ENCODE measurements at regions not wholly inside any gene's neighbourhood (a gene's known extent, or its start where the extent isn't known, plus 50 kb on each side); places are given as distances from the start of the nearest gene placed in this dataset.
"Not testable (repeated sequence)": the region's sequence is repeated elsewhere in the genome, so short reads cannot be mapped to it uniquely, and the experiment has no call there.

DNA sequence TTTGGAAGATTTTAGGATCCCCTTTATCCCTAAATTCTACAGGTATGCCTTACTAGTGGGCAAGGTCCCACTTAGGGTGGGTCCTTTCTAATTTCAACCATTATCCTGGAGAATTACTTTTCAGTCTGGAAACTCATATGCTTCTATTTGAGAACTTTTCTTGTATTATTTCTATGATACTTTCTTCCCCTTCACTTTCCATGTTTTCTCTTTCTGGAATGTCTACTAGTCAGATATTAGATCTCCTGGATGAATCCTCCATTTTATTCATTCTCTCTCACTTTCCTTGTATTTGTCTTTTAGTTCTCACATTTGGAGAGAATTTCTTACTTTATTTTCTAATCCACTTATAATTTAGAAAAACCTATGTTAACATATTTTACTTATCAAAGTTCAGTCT lies 83.9 kb upstream of the SIPA1L2 start:
- no peak for DNase-seq (ENCODE audit: low read depth)

DNA sequence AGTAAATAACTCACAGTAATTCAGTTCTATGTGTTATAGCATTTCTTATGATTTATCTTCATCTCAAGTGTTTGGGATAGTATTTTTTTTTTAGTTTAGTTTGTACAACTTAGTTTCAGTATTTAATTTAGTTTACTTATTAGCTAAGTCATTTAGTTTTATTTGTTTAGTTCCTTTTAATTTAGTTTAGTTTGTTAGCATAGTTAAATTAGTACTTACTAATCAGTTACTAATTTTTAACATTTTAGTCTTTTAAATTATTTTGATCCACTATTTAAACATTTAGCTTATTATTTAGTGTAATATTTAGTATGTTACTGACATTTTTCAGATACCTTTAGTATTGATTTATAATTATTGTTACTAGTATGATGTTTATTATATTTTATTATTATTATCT lies 85.2 kb upstream of the SIPA1L2 start:
- DNase-seq (ENCODE audit: low read depth) = no peak

DNA sequence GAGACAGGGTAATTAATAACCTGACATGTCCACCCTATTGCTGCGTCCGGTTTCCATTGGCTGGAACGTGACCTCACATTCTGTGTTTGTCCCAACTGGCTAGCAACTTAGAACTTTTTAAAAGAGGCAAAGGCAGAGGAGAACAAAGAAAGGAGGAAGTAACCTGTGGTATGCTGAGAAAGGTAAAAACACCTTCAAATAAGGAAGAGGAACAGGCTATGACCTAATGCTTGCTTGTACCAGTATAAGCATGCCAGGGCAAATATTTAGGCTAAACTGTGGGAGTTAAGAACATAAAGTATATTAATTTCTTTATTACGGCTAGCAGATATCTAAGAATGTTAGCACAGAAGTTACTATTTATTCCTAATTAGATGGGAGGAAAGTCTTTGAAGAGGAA lies 87.3 kb upstream of the MAP10 start:
- DNase-seq (ENCODE audit: low read depth) = not testable (repeated sequence)

DNA sequence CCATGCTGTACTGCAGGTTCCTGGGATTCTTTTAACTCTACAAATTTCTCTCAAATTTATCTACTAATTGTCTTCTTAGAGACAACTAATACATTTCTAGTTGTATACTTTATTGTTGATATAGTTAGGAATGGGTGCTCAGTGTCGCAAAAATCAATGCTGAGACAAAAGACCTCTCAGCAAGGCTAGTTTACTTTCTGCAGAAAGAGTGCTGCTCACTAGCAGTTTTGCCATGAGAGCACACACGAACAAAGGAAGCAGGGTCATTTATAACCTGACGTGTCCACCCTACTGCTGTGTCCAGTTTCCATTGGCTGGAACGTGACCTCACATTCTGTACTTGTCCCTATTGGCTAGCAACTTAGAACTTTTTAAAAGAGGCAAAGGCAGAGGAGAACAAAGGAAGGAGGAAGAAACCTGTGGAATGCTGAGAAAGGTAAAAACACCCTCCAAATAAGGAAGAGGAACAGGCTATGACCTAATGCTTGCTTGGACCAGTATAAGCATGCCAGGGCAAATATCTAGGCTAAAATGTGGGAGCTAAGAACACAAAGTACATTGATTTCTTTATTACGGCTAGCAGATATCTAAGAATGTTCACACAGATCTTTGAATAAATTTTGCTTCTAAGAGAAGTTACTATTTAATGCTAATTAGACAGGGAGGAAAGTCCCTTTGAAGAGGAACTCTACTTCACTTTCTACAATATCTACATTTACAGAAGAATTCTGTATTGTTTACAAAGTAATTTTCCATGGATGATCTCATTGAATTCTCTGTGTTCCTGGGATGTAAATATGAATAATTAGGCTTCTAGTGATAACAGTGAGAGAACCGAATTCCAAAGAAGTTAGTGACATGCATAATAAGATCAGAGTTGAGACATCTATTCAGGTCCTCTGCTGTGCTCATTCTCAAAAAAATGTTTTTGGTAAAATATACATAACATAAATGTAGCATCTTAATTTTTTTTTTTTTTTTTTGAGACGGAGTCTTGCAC lies 86.0 kb upstream of the MAP10 start:
- DNase-seq (ENCODE audit: low read depth) = no peak

DNA sequence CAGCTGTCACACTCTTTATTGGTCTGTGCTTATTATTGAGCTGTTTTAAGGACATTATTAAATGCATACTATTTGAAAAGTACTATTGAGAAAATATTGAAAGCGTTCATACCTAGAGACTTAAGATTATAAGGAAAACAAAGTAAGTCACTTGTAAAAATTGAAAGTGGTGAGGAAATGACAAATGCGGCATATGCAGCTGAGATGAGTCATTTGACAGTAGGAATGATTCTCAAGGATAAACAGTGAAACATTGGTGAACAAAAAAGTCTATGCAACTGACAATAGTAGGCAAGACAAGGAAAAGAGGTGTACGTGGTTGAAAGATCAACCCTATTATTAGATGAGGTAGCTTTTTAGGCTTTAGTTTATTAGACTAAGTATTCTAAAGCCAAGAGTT lies 82.6 kb upstream of the MAP10 start:
- DNase-seq (ENCODE audit: low read depth) = no peak

DNA sequence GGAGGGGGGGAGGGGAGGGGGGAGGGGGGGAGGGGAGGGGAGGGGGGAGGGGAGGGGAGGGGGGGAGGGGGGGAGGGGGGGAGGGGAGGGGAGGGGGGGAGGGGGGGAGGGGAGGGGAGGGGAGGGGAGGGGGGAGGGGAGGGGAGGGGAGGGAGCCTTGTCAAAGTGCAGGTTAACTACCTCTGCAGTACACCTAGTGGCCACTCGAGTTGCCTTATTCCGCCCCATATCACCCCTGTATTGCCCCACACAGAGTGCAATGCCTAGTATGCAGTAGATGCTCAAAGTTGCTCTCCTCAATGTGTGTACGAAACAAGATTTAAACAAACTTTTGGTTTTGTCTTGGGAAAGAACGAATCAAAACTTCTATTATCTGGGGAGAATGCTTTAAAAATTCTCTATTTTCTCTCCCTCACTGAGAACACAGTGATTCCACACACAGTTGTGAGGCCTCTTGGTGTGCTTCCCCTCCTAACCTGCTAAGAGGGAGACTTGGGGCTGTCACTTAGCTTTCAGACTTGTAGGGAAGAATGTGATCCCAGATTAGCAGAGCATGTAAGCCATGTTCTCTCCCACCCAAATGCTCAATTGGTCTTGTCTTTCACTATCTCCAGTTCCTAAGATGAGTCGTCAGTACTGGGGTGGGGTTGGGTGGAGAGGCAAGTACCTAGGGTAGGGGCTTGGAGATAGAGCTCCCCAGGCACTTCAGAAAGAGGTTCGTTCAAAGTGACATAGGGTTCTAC lies 79.7 kb upstream of the MAP10 start:
- no peak for DNase-seq (ENCODE audit: low read depth)

DNA sequence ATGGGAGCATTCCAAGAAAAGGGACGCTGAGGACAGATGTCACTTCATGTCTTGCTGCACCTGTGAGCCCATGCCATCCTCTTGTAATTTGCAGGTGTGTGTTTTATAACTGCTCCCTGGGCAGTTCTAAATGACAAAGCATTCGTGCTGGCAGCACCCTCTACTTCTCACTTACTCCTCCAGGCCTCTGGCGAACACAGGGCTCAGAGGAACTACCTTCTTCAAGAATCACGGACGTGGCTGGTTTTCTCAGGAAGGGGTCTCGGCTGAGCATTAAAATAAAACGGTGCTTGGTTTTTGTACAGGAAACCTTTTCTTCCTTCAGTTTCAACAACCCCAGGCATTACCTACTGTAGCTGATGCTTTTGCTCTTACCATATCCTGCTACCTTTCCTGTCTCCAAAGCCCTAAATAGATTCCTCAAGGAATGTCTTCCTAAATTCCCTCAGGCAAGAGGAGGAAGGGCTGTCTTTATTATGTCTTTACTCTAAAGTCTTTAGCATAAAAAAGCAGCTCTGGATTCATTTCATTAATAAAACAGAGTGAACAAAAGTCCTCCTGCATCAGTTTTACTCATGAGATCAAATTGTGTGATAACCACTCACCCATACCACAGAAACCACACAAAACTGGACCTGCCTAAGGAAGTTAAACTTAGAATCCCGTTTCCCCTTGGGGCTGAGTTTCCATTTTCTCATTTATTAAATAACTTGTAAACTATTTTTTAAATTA lies 79.0 kb upstream of the MAP10 start:
- DNase-seq (ENCODE audit: low read depth) = peak; percentile 56

DNA sequence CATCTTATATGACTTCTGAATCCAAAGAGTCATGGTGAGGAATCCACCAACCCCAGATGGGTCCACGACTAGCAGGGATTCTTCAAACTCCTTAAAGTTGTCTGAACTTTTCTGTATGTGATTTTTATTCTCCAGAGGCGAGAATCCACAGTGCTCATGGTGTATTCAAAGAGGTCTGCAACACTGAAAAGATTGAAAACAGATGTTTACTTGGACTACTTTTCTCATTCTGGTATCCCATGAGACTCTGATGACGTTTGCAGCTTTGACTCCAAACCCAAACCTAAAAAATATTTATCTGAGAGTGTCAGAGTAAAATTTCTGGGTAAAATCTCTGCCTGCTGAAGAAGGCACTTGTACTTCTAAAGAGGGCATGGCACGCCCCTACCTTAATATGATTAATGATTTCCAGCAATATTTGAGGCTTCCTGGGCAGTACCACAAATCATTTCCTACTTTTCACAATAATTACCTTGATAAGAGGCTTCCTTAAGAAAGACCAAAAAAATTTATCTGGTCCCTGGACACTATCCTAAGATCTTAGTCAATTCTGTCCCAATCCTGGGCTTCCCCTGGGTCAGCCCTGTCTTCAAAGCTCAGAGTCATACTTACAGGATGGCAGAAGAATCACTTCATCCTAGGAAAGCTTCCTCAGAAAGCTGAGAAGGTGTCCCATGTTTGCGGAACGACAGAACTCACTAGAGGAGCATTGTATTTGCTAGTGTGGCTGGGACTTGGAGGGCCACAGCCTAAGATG lies 76.5 kb upstream of the MAP10 start:
- DNase-seq (ENCODE audit: low read depth) = no peak

DNA sequence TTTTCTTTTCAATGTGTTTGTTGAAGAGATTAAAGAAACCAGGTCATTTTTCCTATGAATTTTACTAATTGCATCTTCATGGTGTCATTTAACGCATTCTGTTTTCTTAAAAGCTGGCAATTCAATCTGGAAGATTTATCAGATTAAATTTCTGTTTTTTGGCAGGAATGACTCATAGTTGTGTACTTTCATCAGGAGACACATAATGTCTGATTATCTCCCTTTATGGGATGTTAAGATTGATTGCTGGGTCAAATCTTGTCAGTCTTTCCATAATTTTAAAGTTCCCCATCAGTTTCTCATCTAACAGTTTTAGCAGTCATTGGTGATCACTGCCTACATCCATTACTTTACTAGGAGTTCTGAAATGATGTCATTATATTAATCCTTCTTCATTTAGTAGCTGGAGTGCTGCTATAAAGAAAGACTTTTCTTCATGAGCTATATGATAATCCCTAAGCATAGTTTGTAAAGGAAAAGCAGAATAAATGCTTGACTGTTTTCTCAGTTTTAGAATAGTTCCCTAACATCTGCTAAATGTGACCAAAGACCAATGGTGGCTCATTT lies 72.8 kb upstream of the MAP10 start:
- DNase-seq (ENCODE audit: low read depth) = no peak

DNA sequence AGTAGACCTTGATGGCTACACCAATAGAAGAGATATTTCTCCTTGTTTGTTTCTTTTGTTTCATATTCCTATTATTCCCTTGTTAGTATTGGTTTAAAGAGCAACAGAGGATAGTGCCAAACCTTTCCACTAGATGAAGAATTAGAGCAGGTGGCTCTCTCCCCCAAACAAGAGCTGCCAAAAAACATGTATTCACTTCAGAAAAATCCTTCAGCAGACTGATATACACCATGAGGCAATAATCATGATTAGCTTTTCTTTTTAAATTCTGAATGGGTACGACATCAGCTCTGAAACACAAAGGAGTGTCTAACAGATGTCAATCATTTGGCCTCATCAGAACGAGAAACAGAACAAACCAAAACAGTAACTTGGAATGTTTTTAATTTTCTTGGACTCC lies 67.3 kb upstream of the MAP10 start:
- no peak for DNase-seq (ENCODE audit: low read depth)

DNA sequence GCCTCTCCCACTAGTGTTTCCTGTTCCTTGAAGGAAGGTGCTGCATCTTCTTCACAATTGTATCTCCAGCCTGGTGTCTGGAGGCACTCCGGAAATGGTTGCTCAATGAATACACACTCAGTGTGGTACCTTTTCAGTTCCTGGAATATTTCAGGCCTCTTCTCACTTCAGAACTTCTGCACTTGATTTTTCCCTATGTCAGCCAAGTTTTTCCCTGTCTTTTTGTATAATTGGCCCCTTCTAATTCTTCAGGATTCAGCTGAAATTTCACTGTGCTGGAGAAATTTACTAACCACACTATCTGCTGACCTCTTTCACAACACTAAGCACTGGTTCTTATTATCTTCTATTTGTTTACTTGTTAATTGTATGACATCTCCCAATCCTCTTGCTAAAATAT lies 61.2 kb upstream of the MAP10 start:
- DNase-seq (ENCODE audit: low read depth) = no peak

DNA sequence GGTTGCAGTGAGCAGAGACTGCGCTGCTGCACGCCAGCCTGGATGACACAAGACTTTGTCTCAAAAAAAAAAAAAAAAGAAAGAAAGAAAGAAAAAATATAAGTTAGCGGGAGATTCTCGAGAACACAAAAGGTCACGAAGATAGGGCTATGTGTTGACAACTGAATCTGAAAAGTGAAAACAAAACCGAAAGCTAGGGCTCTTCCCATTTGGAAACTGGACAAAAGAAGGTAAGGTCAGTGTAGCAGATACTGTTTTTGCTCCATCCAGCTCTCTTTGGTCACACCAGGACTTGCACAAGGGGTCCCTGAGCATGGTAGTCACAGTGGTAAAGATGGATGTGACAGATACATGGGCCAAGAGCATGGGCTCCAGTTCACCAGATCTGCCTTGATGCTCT lies 60.4 kb upstream of the MAP10 start:
- no peak for DNase-seq (ENCODE audit: low read depth)

DNA sequence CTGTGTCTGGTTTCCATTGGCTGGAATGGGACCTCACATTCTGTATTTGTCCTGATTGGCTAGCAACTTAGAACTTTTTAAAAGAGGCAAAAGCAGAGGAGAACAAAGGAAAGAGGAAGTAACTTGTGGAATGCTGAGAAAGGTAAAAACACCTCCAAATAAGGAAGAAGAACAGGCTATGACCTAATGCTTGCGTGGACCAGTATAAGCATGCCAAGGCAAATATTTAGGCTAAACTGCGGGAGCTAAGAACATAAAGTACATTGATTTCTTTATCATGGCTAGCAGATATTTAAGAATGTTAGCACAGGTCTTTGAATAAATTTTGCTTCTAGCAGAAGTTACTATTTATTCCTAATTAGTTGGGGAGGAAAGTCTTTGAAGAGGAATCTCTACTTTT lies 59.5 kb upstream of the MAP10 start:
- not testable (repeated sequence) for DNase-seq (ENCODE audit: low read depth)

DNA sequence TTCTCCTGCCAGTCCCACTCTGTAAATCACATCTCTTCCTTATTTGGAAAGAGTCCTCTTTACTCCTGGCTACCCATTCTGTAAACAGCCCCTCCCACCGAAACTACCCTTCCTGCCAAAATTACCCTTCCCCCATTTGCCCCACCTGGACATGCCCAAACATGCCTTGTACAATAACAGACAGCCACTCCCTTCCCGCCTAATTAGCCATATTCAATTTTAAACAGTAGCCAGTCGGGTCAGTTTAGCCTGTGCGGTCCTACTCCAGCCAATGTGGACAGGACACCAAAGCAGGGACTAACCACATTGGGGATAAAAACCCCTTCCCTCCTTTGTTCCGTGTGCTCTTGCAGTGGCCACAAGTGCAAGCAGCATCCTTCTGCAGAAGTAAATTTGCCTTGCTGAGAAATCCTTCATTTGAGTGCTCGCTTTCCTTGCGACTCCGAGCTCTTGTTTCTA lies 56.3 kb upstream of the MAP10 start:
- no peak for DNase-seq (ENCODE audit: low read depth)

DNA sequence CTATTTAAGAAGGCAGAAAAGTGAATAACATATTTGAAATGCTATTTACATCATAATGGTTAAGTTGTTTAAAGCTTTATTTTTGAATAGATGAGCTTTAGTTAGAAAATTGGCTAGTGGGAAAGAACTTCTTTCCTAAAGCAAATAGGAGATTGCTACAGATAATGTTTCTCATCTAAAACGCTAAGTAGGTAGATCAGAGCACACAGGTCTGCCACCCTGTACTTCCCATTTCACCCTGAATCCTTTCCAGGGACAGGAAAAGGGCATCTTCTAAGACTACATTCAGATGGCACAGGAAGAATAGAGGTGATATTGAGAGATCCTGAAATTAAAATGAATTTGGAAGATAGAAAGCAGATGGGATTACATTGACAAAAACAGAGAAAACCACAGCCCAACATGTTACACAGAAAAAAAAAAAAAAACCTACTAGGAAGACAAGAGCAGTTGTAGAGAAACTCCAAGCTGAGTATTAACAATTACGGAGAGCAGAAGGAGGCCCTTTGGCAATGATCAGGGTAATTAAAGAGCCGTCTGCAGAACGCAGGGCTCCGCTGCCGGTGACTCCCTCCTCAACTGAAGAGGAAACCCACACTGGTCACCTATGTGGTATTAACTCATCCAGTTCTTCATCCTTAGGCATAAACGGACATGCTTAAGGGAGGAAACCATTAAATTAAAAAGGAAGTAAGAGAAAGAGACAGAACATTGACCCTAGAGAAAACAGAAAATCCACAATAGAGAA lies 53.6 kb upstream of the MAP10 start:
- DNase-seq (ENCODE audit: low read depth) = no peak

DNA sequence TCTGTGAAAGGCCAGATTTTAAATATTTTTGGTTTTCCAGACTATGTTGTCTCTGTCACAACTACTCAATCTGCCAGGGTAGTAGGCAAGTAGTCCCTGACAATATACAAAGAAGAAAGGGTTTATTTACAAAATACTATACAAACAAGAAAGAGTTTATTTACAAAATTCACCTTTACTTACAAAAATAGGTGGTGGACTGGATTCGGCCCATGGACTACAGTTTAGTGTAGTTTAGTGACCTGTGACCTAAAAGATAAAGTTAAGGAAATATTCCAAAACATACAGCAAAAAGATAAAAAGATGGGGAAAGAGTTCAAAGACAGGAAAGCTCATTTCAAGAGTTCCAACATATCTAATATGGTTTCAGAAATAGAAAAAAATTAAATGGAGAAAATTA lies 52.9 kb upstream of the MAP10 start:
- no peak for DNase-seq (ENCODE audit: low read depth)

DNA sequence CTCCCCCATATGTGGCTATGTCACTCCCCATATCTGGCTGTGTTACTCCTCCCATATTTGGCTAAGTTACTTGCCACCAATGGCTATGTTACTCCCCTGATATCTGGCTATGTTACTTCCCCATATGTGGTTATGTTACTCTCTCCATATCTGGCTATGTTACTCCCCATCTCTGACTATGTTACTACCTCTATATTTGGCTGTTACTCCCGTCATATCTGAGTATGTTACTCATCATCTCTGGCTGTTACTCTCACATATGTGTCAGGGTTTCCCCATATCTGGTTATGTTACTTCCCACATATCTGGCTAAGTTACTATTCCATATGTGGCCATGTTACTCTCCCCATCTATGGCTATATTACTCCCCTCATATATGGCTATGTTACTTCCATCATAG lies 50.3 kb upstream of the MAP10 start:
- no peak for DNase-seq (ENCODE audit: low read depth)

All from renal cortical epithelial cell (primary cell).